BE2C (cell line): ENCODE measurements at regions not wholly inside any gene's neighbourhood (a gene's known extent, or its start where the extent isn't known, plus 50 kb on each side); places are given as distances from the start of the nearest gene placed in this dataset.
"Not testable (repeated sequence)": the region's sequence is repeated elsewhere in the genome, so short reads cannot be mapped to it uniquely, and the experiment has no call there.

Experiments
- DNase-seq: peaks from one replicate; pipeline ENCODE4 v3.0.0-alpha.2; 2020
- H3K27me3 ChIP-seq: fragments of 250-450 bp; sonication (Bioruptor Pico); 2 replicates; pipeline ENCODE4 v1.5.1; 2020; ENCODE audit warnings: mild to moderate bottlenecking
- H3K36me3 ChIP-seq: fragments of 250-450 bp; sonication (Bioruptor Pico); 2 replicates; pipeline ENCODE4 v1.5.1; 2020; ENCODE audit warnings: mild to moderate bottlenecking
- H3K4me1 ChIP-seq: fragments of 250-450 bp; sonication (Bioruptor Pico); 2 replicates; pipeline ENCODE4 v1.5.1; 2020
- H3K4me3 ChIP-seq: 2 replicates; pipeline ENCODE4 v1.5.1; 2011; ENCODE audit warnings: low read depth, low read length
- H3K9me3 ChIP-seq: fragments of 250-450 bp; sonication (Bioruptor Pico); 2 replicates; pipeline ENCODE4 v1.5.1; 2020
- CTCF ChIP-seq: IDR thresholded peaks from 2 replicates; pipeline ENCODE4 v1.5.1; 2012; ENCODE audit warnings: mild to moderate bottlenecking, low read depth, low read length

GRCh38 chr4:141467225-141467624 lies 169.2 kb upstream of the IL15 start:
- no peak overlapping the region for H3K4me3 ChIP-seq
- no peak for TF ChIP-seq CTCF
- H3K4me1 ChIP-seq = peaks cover 29% of the 10 kb centered on the region
- no peaks in the 10 kb centered on the region for H3K36me3 ChIP-seq
- no peaks in the 10 kb centered on the region; the same call in 1 of the 2 replicates for H3K9me3 ChIP-seq
- DNase-seq = no peak
- no peaks in the 10 kb centered on the region for H3K27me3 ChIP-seq

- no peak for DNase-seq
- Histone ChIP-seq H3K36me3 (no peaks in the 10 kb centered on the region), H3K9me3 (no peaks in the 10 kb centered on the region; the same call in 1 of the 2 replicates), H3K4me1 (peaks cover 11% of the 10 kb centered on the region), H3K4me3 (no peak overlapping the region), H3K27me3 (no peaks in the 10 kb centered on the region)
- no peak for TF ChIP-seq CTCF
Observed at GRCh38 chr4:141469392-141469791, 167.0 kb upstream of the IL15 start.

DNA sequence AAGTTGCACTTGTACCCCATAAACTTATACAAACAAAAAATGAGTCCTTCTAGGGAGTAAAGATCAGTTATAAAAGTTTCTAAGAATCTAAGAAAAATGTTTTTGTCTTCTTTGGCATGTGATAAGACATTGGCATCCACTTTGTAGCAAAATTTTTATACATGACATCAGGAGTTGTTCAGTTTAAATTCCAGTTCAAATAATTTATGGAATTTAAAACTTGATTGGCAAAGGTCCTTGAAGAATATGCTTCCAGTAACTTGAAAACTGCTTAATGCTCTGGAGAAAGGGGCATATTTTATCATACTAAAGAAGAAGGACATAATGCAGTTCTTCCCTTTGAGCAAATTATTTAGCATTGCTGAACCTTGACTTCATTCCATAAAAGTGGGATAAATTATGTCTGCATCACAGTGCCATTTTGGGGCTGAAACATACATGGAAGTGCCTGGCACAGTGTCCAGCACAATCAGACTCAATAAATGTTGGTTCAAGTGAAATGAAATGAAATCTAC lies 163.3 kb upstream of the IL15 start:
- Histone ChIP-seq H3K4me3 (no peak overlapping the region), H3K27me3 (no peaks in the 10 kb centered on the region), H3K9me3 (no peaks in the 10 kb centered on the region; the same call in 1 of the 2 replicates), H3K4me1 (no peaks in the 10 kb centered on the region; the same call in 1 of the 2 replicates), H3K36me3 (no peaks in the 10 kb centered on the region)
- TF ChIP-seq CTCF = no peak
- no peak for DNase-seq

- DNase-seq = no peak
- no peaks in the 10 kb centered on the region for H3K27me3 ChIP-seq
- H3K9me3 ChIP-seq = no peaks in the 10 kb centered on the region; the same call in 1 of the 2 replicates
- H3K4me3 ChIP-seq = no peak overlapping the region
- no peaks in the 10 kb centered on the region; the same call in 1 of the 2 replicates for H3K4me1 ChIP-seq
- H3K36me3 ChIP-seq = no peaks in the 10 kb centered on the region
- no peak for TF ChIP-seq CTCF
Observed at GRCh38 chr4:141473952-141474351, 162.4 kb upstream of the IL15 start.

- Histone ChIP-seq H3K9me3 (no peaks in the 10 kb centered on the region; the same call in 1 of the 2 replicates), H3K4me1 (no peaks in the 10 kb centered on the region), H3K4me3 (no peak overlapping the region), H3K36me3 (no peaks in the 10 kb centered on the region), H3K27me3 (no peaks in the 10 kb centered on the region)
- no peak for DNase-seq
- no peak for TF ChIP-seq CTCF
Observed at GRCh38 chr4:141480950-141481349, 155.4 kb upstream of the IL15 start.

- H3K27me3 ChIP-seq, H3K36me3 ChIP-seq, H3K4me1 ChIP-seq, DNase-seq, H3K4me3 ChIP-seq, H3K9me3 ChIP-seq: not testable (repeated sequence)
Observed at GRCh38 chr4:141484298-141484697, 152.1 kb upstream of the IL15 start.
